Activated CD4-positive, alpha-beta T cell treated with anti-CD3 and anti-CD28 coated beads, Interleukin-10, Interleukin-2, amounts not matched to agents 100 ng/mL and 50 ng/mL, durations not matched to agents 16 hours and 8 hours (primary cell): ENCODE measurements at regions not wholly inside any gene's neighbourhood (a gene's known extent, or its start where the extent isn't known, plus 50 kb on each side); places are given as distances from the start of the nearest gene placed in this dataset.
A peak's percentile ranks its signal among the peaks of the same experiment; 100 is the strongest.

ENCODE experiments used
- DNase-seq: peaks from one replicate; pipeline ENCODE4 v3.0.0-alpha.2; 2020

- peak; percentile 38 for DNase-seq
These were observed 567.6 kb downstream of the BCL11B start for GRCh38 chr14:98704441-98704840.

GRCh38 chr14:98705871-98706300 lies 566.1 kb downstream of the BCL11B start:
- no peak for DNase-seq

GRCh38 chr14:98707522-98707921 lies 564.5 kb downstream of the BCL11B start:
- no peak for DNase-seq

- no peak for DNase-seq
These were observed 563.4 kb downstream of the BCL11B start for GRCh38 chr14:98708555-98708954.

- DNase-seq, result peak; percentile 34
These were observed 560.5 kb downstream of the BCL11B start for GRCh38 chr14:98711453-98711852.

GRCh38 chr14:98714626-98715425 lies 557.2 kb downstream of the BCL11B start:
- DNase-seq, result no peak

GRCh38 chr14:98716133-98716532 lies 555.9 kb downstream of the BCL11B start:
- DNase-seq, result no peak

- DNase-seq, result no peak
These were observed 550.9 kb downstream of the BCL11B start for GRCh38 chr14:98721061-98721460.

- DNase-seq, result no peak
These were observed 547.3 kb downstream of the BCL11B start for GRCh38 chr14:98724734-98725133.

- DNase-seq, result no peak
These were observed 546.8 kb downstream of the BCL11B start for GRCh38 chr14:98725191-98725590.

GRCh38 chr14:98725676-98726075 lies 546.3 kb downstream of the BCL11B start:
- no peak for DNase-seq

- no peak for DNase-seq
These were observed 545.2 kb downstream of the BCL11B start for GRCh38 chr14:98726585-98727405.

- DNase-seq, result no peak
These were observed 544.0 kb downstream of the BCL11B start for GRCh38 chr14:98728024-98728423.

- no peak for DNase-seq
These were observed 543.2 kb downstream of the BCL11B start for GRCh38 chr14:98728836-98729235.

GRCh38 chr14:98731286-98731685 lies 540.7 kb downstream of the BCL11B start:
- no peak for DNase-seq

GRCh38 chr14:98731701-98732100 lies 540.3 kb downstream of the BCL11B start:
- DNase-seq, result no peak

GRCh38 chr14:98733536-98733935 lies 538.5 kb downstream of the BCL11B start:
- DNase-seq, result no peak

- DNase-seq, result no peak
These were observed 535.2 kb downstream of the BCL11B start for GRCh38 chr14:98736701-98737338.

GRCh38 chr14:98741523-98741922 lies 530.5 kb downstream of the BCL11B start:
- no peak for DNase-seq

GRCh38 chr14:98742001-98742400 lies 530.0 kb downstream of the BCL11B start:
- no peak for DNase-seq

GRCh38 chr14:98743536-98743935 lies 528.5 kb downstream of the BCL11B start:
- DNase-seq, result no peak

- DNase-seq, result no peak
These were observed 523.0 kb downstream of the BCL11B start for GRCh38 chr14:98748966-98749365.

- no peak for DNase-seq
These were observed 520.9 kb downstream of the BCL11B start for GRCh38 chr14:98751110-98751509.

GRCh38 chr14:98752660-98753059 lies 519.3 kb downstream of the BCL11B start:
- DNase-seq, result no peak
